ENCODE measurements at regions not wholly inside any gene's neighbourhood (a gene's known extent, or its start where the extent isn't known, plus 50 kb on each side); places are given as distances from the start of the nearest gene placed in this dataset.

GRCh38 chr6:43952746-43953145, 174.5 kb downstream of the MRPL14 start:
- POLR2A ChIA-PET: interaction anchor here (7.7 kb wide), 1 partner anchor 184 kb away, joined by 59 read pairs; the partner anchor contains the start of gene VEGFA
- DNase-seq (ENCODE audit: low spot score) (peak; percentile 29), FAIRE-seq (no peak), ATAC-seq (no peak; the same call in 2 of the 3 replicates)
- intact Hi-C loops (cut with micrococcal nuclease; ENCODE audit: unreplicated experiment) (loop anchor here (1.0 to 5.0 kb wide), 4 partner anchors 40 to 228 kb away; no protein-coding TSS in a partner anchor), in situ Hi-C loops (cut with HindIII; ENCODE audit: extremely low pct_ligation_motif_present, low pct_unique_long_range_greater_than_20kb) (loop anchor here (5.0 to 10.0 kb wide), 4 partner anchors 100 to 230 kb away; partner anchors contain the start of gene VEGFA)
- Histone ChIP-seq H2AFZ (ENCODE audit: low read length) (no peak overlapping the region), H3K4me2 (ENCODE audit: low read depth, low read length) (no peak overlapping the region), H4K20me1 (ENCODE audit: insufficient read depth, low read length) (no peaks in the 10 kb centered on the region), H3K36me3 (replicated peaks in 1 of 2; ENCODE audit: control insufficient read depth in 1 of 2, insufficient read depth in 2 of 2, low read length in 2 of 2) (no peaks in the 10 kb centered on the region), H3K27me3 (ENCODE audit: control insufficient read depth in 1 of 2, insufficient read depth in 2 of 2, low read length in 2 of 2) (no peaks in the 10 kb centered on the region; a peak in 1 of 5 replicates), H3K4me1 (ENCODE audit: insufficient read depth, low read length) (peaks cover 76% of the 10 kb centered on the region), H3K4me3 (replicated peaks in 1 of 3; ENCODE audit: insufficient read depth in 1 of 3, low read depth in 2 of 3, low read length in 3 of 3) (no peak overlapping the region), H3K27ac (ENCODE audit: extremely low read length, insufficient read depth, low read length) (no peak overlapping the region), H3K79me2 (ENCODE audit: insufficient read depth, low read length) (no peaks in the 10 kb centered on the region), H3K9me3 (ENCODE audit: low read length) (0 out of 2 replicates have a peak, but pooled peaks cover 3% of the 10 kb centered on the region), H3K9ac (ENCODE audit: insufficient read depth, low read depth, low read length) (no peak overlapping the region)
- no TSS peak for BruUV-seq (replicated peaks)
- CTCF ChIA-PET (ENCODE audit: low intra/inter-chr PET ratio, low total read pairs): interaction anchor here (1.0 to 4.7 kb wide), 8 partner anchors 97 to 229 kb away, joined by 3 to 44 read pairs (median 12); partner anchors contain the start of gene VEGFA
- WGBS (ENCODE audit: low lambda C conversion rate): 5% methylated on average over 1 of the region's 1 CpG
- TF ChIP-seq TBL1XR1 (IDR thresholded peaks at IDR 0.05; ENCODE audit: borderline replicate concordance, low read length, partially characterized antibody) (peak; percentile 21), TFDP2 (CRISPR knock-in tag; IDR thresholded peaks at IDR 0.05) (no peak), CHCHD3 (CRISPR knock-in tag; IDR thresholded peaks at IDR 0.05) (no peak), MYC (CRISPR knock-in tag; IDR thresholded peaks at IDR 0.05; ENCODE audit: borderline replicate concordance) (peak; percentile 53; the same call in 1 of the 2 replicates), PRPF4 (IDR thresholded peaks at IDR 0.05; ENCODE audit: low read depth, low read length, poor library complexity, severe bottlenecking) (no peak), ZBTB42 (CRISPR knock-in tag; IDR thresholded peaks at IDR 0.05) (no peak), THAP8 (CRISPR knock-in tag; IDR thresholded peaks at IDR 0.05; ENCODE audit: borderline replicate concordance) (no peak), ZMYM3 (CRISPR knock-in tag; IDR thresholded peaks at IDR 0.05) (peak; percentile 82), ZNF263 (CRISPR knock-in tag; IDR thresholded peaks at IDR 0.05) (no peak), KLF13 (CRISPR knock-in tag; IDR thresholded peaks at IDR 0.05) (no peak), ZNF616 (CRISPR knock-in tag; IDR thresholded peaks at IDR 0.05; ENCODE audit: low read depth) (no peak), RBAK (CRISPR knock-in tag; IDR thresholded peaks at IDR 0.05) (no peak), MED1 (CRISPR knock-in tag; IDR thresholded peaks at IDR 0.05) (peak; percentile 36; the same call in 1 of the 2 replicates), ZNF589 (CRISPR knock-in tag; conservative IDR thresholded peaks at IDR 0.05) (0 out of 2 replicates have a peak, but pooled peaks have one; percentile 15), NCOA2 (CRISPR knock-in tag; IDR thresholded peaks at IDR 0.05) (no peak), SNAPC2 (CRISPR knock-in tag; IDR thresholded peaks at IDR 0.05) (0 out of 2 replicates have a peak, but pooled peaks have one; percentile 31), NFAT5 (CRISPR knock-in tag; IDR thresholded peaks at IDR 0.05) (no peak), ZNF121 (CRISPR knock-in tag; IDR thresholded peaks at IDR 0.05) (peak; percentile 58; the same call in 1 of the 2 replicates), STAG1 (CRISPR knock-in tag; IDR thresholded peaks at IDR 0.05) (peak; percentile 50), ZNF207 (IDR thresholded peaks at IDR 0.05; ENCODE audit: borderline replicate concordance) (no peak)
